ENCODE measurements at regions not wholly inside any gene's neighbourhood (a gene's known extent, or its start where the extent isn't known, plus 50 kb on each side); places are given as distances from the start of the nearest gene placed in this dataset.
"Not testable (repeated sequence)": the region's sequence is repeated elsewhere in the genome, so short reads cannot be mapped to it uniquely, and the experiment has no call there.

- TF ChIP-seq, protein P1, sequence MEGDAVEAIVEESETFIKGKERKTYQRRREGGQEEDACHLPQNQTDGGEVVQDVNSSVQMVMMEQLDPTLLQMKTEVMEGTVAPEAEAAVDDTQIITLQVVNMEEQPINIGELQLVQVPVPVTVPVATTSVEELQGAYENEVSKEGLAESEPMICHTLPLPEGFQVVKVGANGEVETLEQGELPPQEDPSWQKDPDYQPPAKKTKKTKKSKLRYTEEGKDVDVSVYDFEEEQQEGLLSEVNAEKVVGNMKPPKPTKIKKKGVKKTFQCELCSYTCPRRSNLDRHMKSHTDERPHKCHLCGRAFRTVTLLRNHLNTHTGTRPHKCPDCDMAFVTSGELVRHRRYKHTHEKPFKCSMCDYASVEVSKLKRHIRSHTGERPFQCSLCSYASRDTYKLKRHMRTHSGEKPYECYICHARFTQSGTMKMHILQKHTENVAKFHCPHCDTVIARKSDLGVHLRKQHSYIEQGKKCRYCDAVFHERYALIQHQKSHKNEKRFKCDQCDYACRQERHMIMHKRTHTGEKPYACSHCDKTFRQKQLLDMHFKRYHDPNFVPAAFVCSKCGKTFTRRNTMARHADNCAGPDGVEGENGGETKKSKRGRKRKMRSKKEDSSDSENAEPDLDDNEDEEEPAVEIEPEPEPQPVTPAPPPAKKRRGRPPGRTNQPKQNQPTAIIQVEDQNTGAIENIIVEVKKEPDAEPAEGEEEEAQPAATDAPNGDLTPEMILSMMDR (IDR thresholded peaks at IDR 0.05; ENCODE audit: low read depth, low read length) = no peak
- DNase-seq (ENCODE audit: extremely low read depth, low read depth) = no peak
Measured at GRCh38 chrX:63417649-63418048, 66.5 kb upstream of the SPIN4 start.

GRCh38 chrX:63409934-63410333, 58.8 kb upstream of the SPIN4 start:
- DNase-seq (ENCODE audit: extremely low read depth, low read depth) = not testable (repeated sequence)

GRCh38 chrX:63408050-63408449, 56.9 kb upstream of the SPIN4 start:
- no peak for DNase-seq (ENCODE audit: extremely low read depth, low read depth)

DNA sequence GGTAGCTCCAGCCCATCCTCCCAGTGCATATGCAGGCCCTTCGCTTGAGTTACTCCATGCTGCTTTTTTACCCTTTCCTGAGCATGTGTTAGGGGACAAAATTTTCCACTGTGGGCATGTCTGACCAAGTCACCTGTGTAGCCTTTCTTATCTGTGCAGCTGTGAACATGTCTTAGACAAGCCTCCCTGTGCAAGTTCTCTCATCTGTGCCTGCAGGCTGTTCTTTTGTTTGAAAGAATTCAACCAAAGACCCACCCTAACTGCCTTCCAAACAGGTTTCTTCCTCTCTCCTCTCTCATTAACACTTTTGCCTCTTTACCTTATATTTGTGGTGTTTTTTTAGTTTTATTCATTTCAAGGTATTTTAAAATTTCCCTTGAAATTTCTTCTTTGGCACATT, 53.2 kb upstream of the SPIN4 start:
- no peak for DNase-seq (ENCODE audit: extremely low read depth, low read depth)
- TF ChIP-seq, protein P1 (IDR thresholded peaks at IDR 0.05; ENCODE audit: low read depth, low read length) = no peak

More at GRCh38 chrX:63408050-63408449, 56.9 kb upstream of the SPIN4 start:
- TF ChIP-seq, protein P1 (IDR thresholded peaks at IDR 0.05; ENCODE audit: low read depth, low read length) = no peak

DNA sequence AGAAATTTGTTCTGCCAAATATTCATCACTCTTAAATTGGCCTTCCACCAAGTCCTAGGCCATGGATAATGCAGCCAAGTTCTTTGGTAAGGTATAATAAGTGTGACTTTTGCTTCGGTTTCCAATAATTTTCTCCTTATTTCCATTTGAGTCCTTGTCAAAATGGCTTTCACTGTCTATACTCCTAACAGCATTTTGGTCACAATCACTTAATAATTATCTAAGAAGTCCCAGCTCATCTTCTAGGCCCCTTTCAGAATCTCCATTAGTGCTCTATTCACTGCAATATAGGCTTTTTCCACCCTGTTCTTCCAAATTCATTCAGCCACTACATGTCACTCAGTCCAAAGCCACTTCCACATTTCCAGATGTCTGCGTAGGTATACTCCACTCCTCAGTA, 51.0 kb upstream of the SPIN4 start:
- DNase-seq (ENCODE audit: extremely low read depth, low read depth) = no peak
- TF ChIP-seq, protein P1 (IDR thresholded peaks at IDR 0.05; ENCODE audit: low read depth, low read length) = no peak

Measured in AG09319 (cell line).